ENCODE measurements at regions not wholly inside any gene's neighbourhood (a gene's known extent, or its start where the extent isn't known, plus 50 kb on each side); places are given as distances from the start of the nearest gene placed in this dataset.

- Histone ChIP-seq H3K4me1 (ENCODE audit: control insufficient read depth in 2 of 2, insufficient read depth in 2 of 2, low read length in 2 of 2) (peaks cover 7% of the 10 kb centered on the region in 2 donors), H3K36me3 (replicated peaks in 1 of 2; ENCODE audit: control extremely low read depth in 1 of 2, control insufficient read depth in 1 of 2, extremely low read depth in 1 of 2, insufficient read depth in 2 of 2, low read length in 1 of 2) (no peaks in the 10 kb centered on the region), H3K27me3 (replicated peaks in 1 of 4; ENCODE audit: control extremely low read depth in 1 of 4, control insufficient read depth in 3 of 4, insufficient read depth in 4 of 4, low read length in 3 of 4) (peaks cover 0 to 20% (median 3%) of the 10 kb centered on the region in 4 experiments), H3K79me2 (ENCODE audit: control insufficient read depth, insufficient read depth, low read length) (no peaks in the 10 kb centered on the region), H2AFZ (ENCODE audit: insufficient read depth, low read depth, low read length, poor library complexity, severe bottlenecking) (no peak overlapping the region), H3K4me2 (replicated peaks; ENCODE audit: low read depth, low read length, poor library complexity, severe bottlenecking) (no peak overlapping the region), H3K9ac (ENCODE audit: low read length) (no peak overlapping the region), H4K20me1 (ENCODE audit: control insufficient read depth, insufficient read depth, low read length, poor library complexity, severe bottlenecking) (no peaks in the 10 kb centered on the region), H3K4me3 (ENCODE audit: control extremely low read depth in 1 of 5, extremely low read depth in 1 of 5, insufficient read depth in 1 of 5, low read depth in 2 of 5, low read length in 4 of 5) (no peak overlapping the region), H3K9me3 (ENCODE audit: control extremely low read depth in 1 of 3, control insufficient read depth in 2 of 3, insufficient read depth in 1 of 3, low read length in 2 of 3) (peaks cover 6 to 13% (median 13%) of the 10 kb centered on the region in 3 donors), H3K27ac (ENCODE audit: low read length in 2 of 2) (no peak overlapping the region)
- H3K27ac Mint-ChIP-seq = no peak overlapping the region
- intact Hi-C loops (cut with micrococcal nuclease) = loop anchor here (10.0 kb wide), 1 partner anchor 688 kb away; the partner anchor contains the start of gene TRIM9
- peaks cover 6% of the 10 kb centered on the region for H3K4me1 Mint-ChIP-seq
- TF ChIP-seq EZH2 (IDR thresholded peaks at IDR 0.05; ENCODE audit: borderline replicate concordance, insufficient read depth, low read depth, low read length, poor library complexity, severe bottlenecking) = no peak
- no peak for TF ChIP-seq CTCF (IDR thresholded peaks at IDR 0.05)
- H3K4me3 Mint-ChIP-seq = no peak overlapping the region
- DNase-seq (no peak), ATAC-seq (ENCODE audit: low read depth) (no peak)
- no CpG with 5 or more reads among the region's 4 CpGs for WGBS (ENCODE audit: insufficient coverage)
- no peaks in the 10 kb centered on the region for H3K9me3 Mint-ChIP-seq (ENCODE audit: insufficient read depth)
- CTCF ChIA-PET = interaction anchor here (0.5 to 8.1 kb wide), 4 partner anchors 186 to 1260 kb away, joined by 3 to 79 read pairs (median 3); no protein-coding TSS in a partner anchor
- POLR2A ChIA-PET = no interaction called here
- H3K27me3 Mint-ChIP-seq = peaks cover 39% of the 10 kb centered on the region
Measured at GRCh38 chr14:51782435-51782834, 78.0 kb upstream of the GNG2 start.

- CTCF ChIA-PET = interaction anchor here (1.3 kb wide), 1 partner anchor 9 kb away, joined by 4 read pairs; no protein-coding TSS in a partner anchor
- Mint-ChIP-seq H3K27ac (no peak overlapping the region), H3K9me3 (ENCODE audit: insufficient read depth) (no peaks in the 10 kb centered on the region), H3K27me3 (peaks cover 32% of the 10 kb centered on the region), H3K4me1 (peaks cover 6% of the 10 kb centered on the region), H3K4me3 (no peak overlapping the region)
- WGBS (ENCODE audit: insufficient coverage) = 21% methylated on average over 3 of the region's 4 CpGs
- Histone ChIP-seq H3K4me2 (replicated peaks; ENCODE audit: low read depth, low read length, poor library complexity, severe bottlenecking) (no peak overlapping the region), H3K27me3 (replicated peaks in 1 of 4; ENCODE audit: control extremely low read depth in 1 of 4, control insufficient read depth in 3 of 4, insufficient read depth in 4 of 4, low read length in 3 of 4) (peaks cover 0 to 15% (median 0%) of the 10 kb centered on the region in 4 experiments), H3K36me3 (replicated peaks in 1 of 2; ENCODE audit: control extremely low read depth in 1 of 2, control insufficient read depth in 1 of 2, extremely low read depth in 1 of 2, insufficient read depth in 2 of 2, low read length in 1 of 2) (no peaks in the 10 kb centered on the region), H4K20me1 (ENCODE audit: control insufficient read depth, insufficient read depth, low read length, poor library complexity, severe bottlenecking) (no peaks in the 10 kb centered on the region), H3K4me3 (ENCODE audit: control extremely low read depth in 1 of 5, extremely low read depth in 1 of 5, insufficient read depth in 1 of 5, low read depth in 2 of 5, low read length in 4 of 5) (no peak overlapping the region), H2AFZ (ENCODE audit: insufficient read depth, low read depth, low read length, poor library complexity, severe bottlenecking) (no peak overlapping the region), H3K27ac (ENCODE audit: low read length in 2 of 2) (no peak overlapping the region), H3K4me1 (ENCODE audit: control insufficient read depth in 2 of 2, insufficient read depth in 2 of 2, low read length in 2 of 2) (peaks cover 7% of the 10 kb centered on the region in 2 donors), H3K79me2 (ENCODE audit: control insufficient read depth, insufficient read depth, low read length) (no peaks in the 10 kb centered on the region), H3K9me3 (ENCODE audit: control extremely low read depth in 1 of 3, control insufficient read depth in 2 of 3, insufficient read depth in 1 of 3, low read length in 2 of 3) (peaks cover 8 to 13% (median 13%) of the 10 kb centered on the region in 3 donors), H3K9ac (ENCODE audit: low read length) (no peak overlapping the region)
- intact Hi-C loops (cut with micrococcal nuclease) = loop anchor here (10.0 kb wide), 1 partner anchor 689 kb away; the partner anchor contains the start of gene TRIM9
- POLR2A ChIA-PET = no interaction called here
- ATAC-seq (ENCODE audit: low read depth) (no peak), DNase-seq (no peak)
- no peak for TF ChIP-seq EZH2 (IDR thresholded peaks at IDR 0.05; ENCODE audit: borderline replicate concordance, insufficient read depth, low read depth, low read length, poor library complexity, severe bottlenecking)
Measured at GRCh38 chr14:51783765-51784164, 76.6 kb upstream of the GNG2 start.

Data from B cell (primary cell).